Esophagus muscularis mucosa (tissue), 4 donors: ENCODE measurements at regions not wholly inside any gene's neighbourhood (a gene's known extent, or its start where the extent isn't known, plus 50 kb on each side); places are given as distances from the start of the nearest gene placed in this dataset.
"Not testable (repeated sequence)": the region's sequence is repeated elsewhere in the genome, so short reads cannot be mapped to it uniquely, and the experiment has no call there.

Source experiments
- DNase-seq: peaks from one replicate; pipeline ENCODE4 v3.0.0-alpha.2; 2017; ENCODE audit errors: extremely low spot score
- H3K27ac ChIP-seq, 4 donors: fragments of 200-600 bp; sonication (generic); replicated peaks in 1 of 4; 1 replicate in 3 of 4; 2 replicates in 1 of 4; pipeline ENCODE4 v1.5.1; 2016 to 2019; ENCODE audit warnings: mild to moderate bottlenecking in 1 of 4
- H3K27me3 ChIP-seq, 4 donors: fragments of 200-600 bp; sonication (generic); one replicate each; pipeline versions ENCODE4 v1.5.1 to v1.6.0; 2016 to 2019
- H3K36me3 ChIP-seq, 4 donors: fragments of 200-600 bp; sonication (generic); one replicate each; pipeline ENCODE4 v1.5.1; 2016 to 2019
- H3K4me1 ChIP-seq, 4 donors: fragments of 200-600 bp; sonication (generic); one replicate each; pipeline ENCODE4 v1.5.1; 2016 to 2019
- H3K4me3 ChIP-seq, 4 donors: fragments of 200-600 bp; sonication (generic); 1 replicate in 2 of 4; 2 replicates in 2 of 4; pipeline ENCODE4 v1.5.1; 2016 to 2019; ENCODE audit warnings: mild to moderate bottlenecking in 4 of 4, moderate library complexity in 1 of 4
- H3K9me3 ChIP-seq, 4 donors: fragments of 200-600 bp; sonication (generic); 1 replicate in 3 of 4; 2 replicates in 1 of 4; pipeline ENCODE4 v1.5.1; 2016 to 2019
- CTCF ChIP-seq, 3 experiments: fragments of 200-600 bp in 2 of 3; fragments of 450-650 bp in 1 of 3; sonication (generic) in 2 of 3; IDR thresholded peaks; one replicate each; pipeline ENCODE4 v1.5.1; 2017 to 2019; ENCODE audit warnings: antibody characterized with exemption in 3 of 3, mild to moderate bottlenecking in 2 of 3, moderate library complexity in 1 of 3
- EP300 ChIP-seq: sonication (generic); formaldehyde crosslinking; IDR thresholded peaks from one replicate; pipeline ENCODE4 v1.6.1; 2017; ENCODE audit warnings: antibody characterized with exemption
- POLR2A ChIP-seq: fragments of 450-650 bp; IDR thresholded peaks from one replicate; pipeline ENCODE4 v1.6.1; 2017; ENCODE audit warnings: antibody characterized with exemption, moderate library complexity, mild to moderate bottlenecking, low read depth
- POLR2AphosphoS5 ChIP-seq, 2 donors: sonication (generic); formaldehyde crosslinking; IDR thresholded peaks; one replicate each; pipeline ENCODE4 v1.6.1; 2017; ENCODE audit warnings: antibody characterized with exemption in 2 of 2
- WGBS: methylation state at CpG from one replicate; pipeline ENCODE4 v1.1.5; 2018; 5-methylcytosine and 5-hydroxymethylcytosine counted together
- intact Hi-C: fragments of 100-400 bp; cut with DNase I; formaldehyde crosslinking; loops from one replicate; pipeline ENCODE4 v1.15.1; 2023

- Histone ChIP-seq H3K4me1 (peaks cover 0 to 4% (median 0%) of the 10 kb centered on the region in 4 donors), H3K27me3 (peaks cover 0 to 34% (median 0%) of the 10 kb centered on the region in 4 donors), H3K4me3 (no peak overlapping the region), H3K9me3 (no peaks in the 10 kb centered on the region), H3K36me3 (no peaks in the 10 kb centered on the region), H3K27ac (no peak overlapping the region)
- no peak for DNase-seq
- intact Hi-C loops, result loop anchor here (5.0 kb wide), 1 partner anchor 153 kb away; no protein-coding TSS in a partner anchor
- no peak for TF ChIP-seq EP300
- 57% methylated on average over 15 of the region's 15 CpGs for WGBS
Observed at GRCh38 chr7:142629588-142630260, 119.5 kb upstream of the PRSS1 start.

GRCh38 chr7:142628945-142629344 is 120.3 kb upstream of the PRSS1 start:
- WGBS, result 82% methylated on average over 1 of the region's 1 CpG
- H3K4me3 ChIP-seq, result no peak overlapping the region
- intact Hi-C loops, result no loop called here

GRCh38 chr7:142627223-142627622 is 122.0 kb upstream of the PRSS1 start:
- H3K27ac ChIP-seq, H3K4me3 ChIP-seq, intact Hi-C loops, H3K36me3 ChIP-seq, DNase-seq, H3K9me3 ChIP-seq, H3K4me1 ChIP-seq: not testable (repeated sequence)
- H3K27me3 ChIP-seq, result peaks cover 0 to 24% (median 0%) of the 10 kb centered on the region in 4 donors
- WGBS, result 88% methylated on average over 11 of the region's 11 CpGs

More at GRCh38 chr7:142628945-142629344, 120.3 kb upstream of the PRSS1 start:
- Histone ChIP-seq H3K36me3 (no peaks in the 10 kb centered on the region), H3K4me1 (peaks cover 0 to 4% (median 0%) of the 10 kb centered on the region in 4 donors), H3K9me3 (no peaks in the 10 kb centered on the region), H3K27me3 (peaks cover 0 to 34% (median 0%) of the 10 kb centered on the region in 4 donors), H3K27ac (no peak overlapping the region)
- no peak for DNase-seq
- no peak for TF ChIP-seq CTCF (IDR thresholded peaks at IDR 0.05)
- no peak for TF ChIP-seq EP300
- no peak for TF ChIP-seq POLR2A
- no peak for TF ChIP-seq POLR2AphosphoS5 (IDR thresholded peaks at IDR 0.05)

GRCh38 chr7:142626420-142627035 is 122.7 kb upstream of the PRSS1 start:
- intact Hi-C loops, result no loop called here
- H3K36me3 ChIP-seq, result no peaks in the 10 kb centered on the region
- no peak overlapping the region for H3K27ac ChIP-seq
- TF ChIP-seq POLR2AphosphoS5 (IDR thresholded peaks at IDR 0.05) (no peak), CTCF (IDR thresholded peaks at IDR 0.05) (peak; percentile 9 to 43 (median 21))
- 64% methylated on average over 11 of the region's 12 CpGs for WGBS
- no peak for DNase-seq
- H3K4me1 ChIP-seq, result peaks cover 0 to 4% (median 0%) of the 10 kb centered on the region in 4 donors
- peaks cover 0 to 17% (median 0%) of the 10 kb centered on the region in 4 donors for H3K27me3 ChIP-seq
- H3K9me3 ChIP-seq, result no peaks in the 10 kb centered on the region
- no peak overlapping the region for H3K4me3 ChIP-seq

- H3K36me3 ChIP-seq, H3K4me3 ChIP-seq, intact Hi-C loops, DNase-seq, H3K27ac ChIP-seq, H3K9me3 ChIP-seq, H3K4me1 ChIP-seq: not testable (repeated sequence)
- H3K27me3 ChIP-seq, result peaks cover 0 to 17% (median 0%) of the 10 kb centered on the region in 4 donors
- WGBS, result 100% methylated on average over 2 of the region's 2 CpGs
Observed at GRCh38 chr7:142625216-142625615, 124.1 kb upstream of the PRSS1 start.

GRCh38 chr7:142620402-142620801 is 128.9 kb upstream of the PRSS1 start:
- H3K4me1 ChIP-seq, result no peaks in the 10 kb centered on the region
- peaks cover 0 to 4% (median 0%) of the 10 kb centered on the region in 4 donors for H3K27me3 ChIP-seq
- no peaks in the 10 kb centered on the region for H3K9me3 ChIP-seq
- no peak overlapping the region for H3K4me3 ChIP-seq
- H3K27ac ChIP-seq, result no peak overlapping the region
- DNase-seq, result no peak
- intact Hi-C loops, result no loop called here
- WGBS, result 69% methylated on average over 6 of the region's 6 CpGs
- no peaks in the 10 kb centered on the region for H3K36me3 ChIP-seq
- TF ChIP-seq POLR2AphosphoS5 (IDR thresholded peaks at IDR 0.05) (no peak), EP300 (no peak)
